Pons (tissue), 1 donor: ENCODE measurements at regions not wholly inside any gene's neighbourhood (a gene's known extent, or its start where the extent isn't known, plus 50 kb on each side); places are given as distances from the start of the nearest gene placed in this dataset.
A peak's percentile ranks its signal among the peaks of the same experiment; 100 is the strongest.
"Not testable (repeated sequence)": the region's sequence is repeated elsewhere in the genome, so short reads cannot be mapped to it uniquely, and the experiment has no call there.

Experiments
- DNase-seq: peaks from one replicate; pipeline ENCODE4 v3.0.0-alpha.2; 2016; ENCODE audit warnings: low spot score

DNA sequence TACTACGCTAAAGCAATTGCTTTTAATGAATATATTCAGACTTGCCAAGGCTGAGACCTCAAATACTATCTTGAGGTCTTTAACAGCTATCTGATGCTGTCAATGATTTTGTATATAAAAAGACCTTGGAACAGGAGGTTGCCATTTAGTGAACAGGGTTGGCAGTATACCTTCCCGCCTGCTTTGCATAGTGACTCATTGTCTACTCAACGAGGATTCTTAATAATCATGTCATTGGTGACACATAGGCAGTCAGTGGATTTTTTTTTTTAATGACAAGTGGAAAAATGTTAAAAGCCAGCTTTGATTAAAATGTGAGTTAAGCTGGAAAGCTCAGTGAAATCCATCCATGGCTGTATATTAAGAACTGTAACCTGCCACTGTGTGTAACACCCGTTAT lies 164.0 kb downstream of the ASMT start:
- DNase-seq, result no peak

DNA sequence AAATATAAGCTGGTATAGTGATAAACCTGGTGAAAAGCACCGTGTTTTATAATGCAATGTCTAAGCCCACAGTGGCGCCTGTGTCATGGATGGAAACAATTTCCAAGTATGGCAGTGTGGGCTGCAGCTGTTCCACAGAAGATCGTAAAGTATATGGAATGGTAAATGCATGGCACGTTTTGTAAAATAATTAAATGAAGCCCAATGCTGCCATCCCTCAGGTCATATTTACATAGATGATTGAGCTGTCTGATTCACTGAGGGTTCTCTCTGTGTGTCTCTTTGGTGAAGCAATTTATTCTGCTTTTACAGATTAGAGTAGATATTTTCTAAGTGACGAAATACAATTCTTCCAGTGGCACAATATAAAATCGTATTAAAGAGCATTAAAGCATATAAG lies 164.8 kb downstream of the ASMT start:
- DNase-seq, result no peak

DNA sequence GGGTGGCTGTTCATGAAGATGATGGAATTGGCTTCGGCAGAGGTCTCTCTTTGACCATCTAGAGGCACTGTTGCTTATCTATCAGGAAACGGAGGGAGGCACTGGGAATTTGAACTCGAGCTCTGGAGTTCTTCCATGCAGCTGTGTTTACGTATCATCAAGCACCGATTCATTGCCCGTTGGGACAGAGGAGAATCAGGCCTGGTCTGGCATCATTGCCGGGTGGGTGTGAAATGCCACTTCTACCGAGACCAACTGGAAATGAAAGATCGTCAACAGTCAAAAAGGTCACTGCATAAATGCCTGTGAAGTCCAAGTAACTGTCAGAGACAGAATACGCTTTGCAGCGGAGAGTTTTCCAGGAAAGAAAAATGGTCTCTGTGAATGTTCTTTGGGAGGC lies 166.9 kb downstream of the ASMT start:
- peak; percentile 12 for DNase-seq

DNA sequence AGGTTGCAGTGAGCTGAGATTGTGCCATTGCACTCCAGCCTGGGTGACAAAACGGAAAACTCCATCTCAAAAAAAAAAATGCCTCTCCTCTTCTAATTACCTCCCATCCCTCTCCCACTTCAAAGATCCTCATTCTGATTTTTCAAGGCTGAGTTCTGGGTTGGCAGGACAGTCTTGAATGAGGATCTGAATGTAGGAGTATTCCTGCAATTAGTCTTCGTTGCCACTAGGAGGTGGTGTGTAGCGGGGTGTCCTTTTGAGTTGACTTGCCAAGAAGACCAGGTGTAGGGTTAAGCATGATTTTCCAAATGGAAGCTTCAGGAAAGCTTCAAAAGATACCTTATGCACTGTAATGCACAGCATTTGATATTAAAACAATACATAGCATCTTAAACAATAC lies 169.9 kb downstream of the ASMT start:
- DNase-seq, result no peak

DNA sequence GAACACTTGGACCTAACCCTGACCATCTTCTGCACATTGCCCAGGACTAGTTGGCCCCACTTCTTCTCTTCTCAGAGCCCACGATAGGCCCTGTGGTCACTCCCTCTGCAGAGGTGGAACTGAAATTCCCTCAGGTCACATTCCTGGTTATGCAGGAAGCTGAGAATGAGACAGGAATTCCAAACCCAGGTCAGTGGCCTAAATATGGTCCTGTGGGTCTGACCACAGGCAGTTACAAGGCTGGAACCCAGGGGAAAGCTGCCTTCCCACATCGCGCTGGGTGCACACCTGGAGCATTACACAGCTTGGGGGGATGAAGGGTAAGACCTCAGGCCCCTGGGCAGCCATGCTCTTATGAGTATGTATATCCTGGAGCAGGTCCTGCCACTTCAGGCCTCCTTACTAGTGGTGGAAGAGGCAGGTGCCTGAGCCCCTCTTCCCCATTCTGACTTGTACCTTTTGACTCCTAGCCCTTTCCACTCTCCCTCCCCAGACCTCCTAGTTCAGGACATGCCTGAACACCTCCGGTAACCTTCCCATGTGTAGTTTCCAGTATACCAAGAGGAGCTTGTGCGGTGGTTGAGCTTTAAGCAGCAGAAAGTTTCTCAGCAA lies 173.5 kb downstream of the ASMT start:
- no peak for DNase-seq

DNA sequence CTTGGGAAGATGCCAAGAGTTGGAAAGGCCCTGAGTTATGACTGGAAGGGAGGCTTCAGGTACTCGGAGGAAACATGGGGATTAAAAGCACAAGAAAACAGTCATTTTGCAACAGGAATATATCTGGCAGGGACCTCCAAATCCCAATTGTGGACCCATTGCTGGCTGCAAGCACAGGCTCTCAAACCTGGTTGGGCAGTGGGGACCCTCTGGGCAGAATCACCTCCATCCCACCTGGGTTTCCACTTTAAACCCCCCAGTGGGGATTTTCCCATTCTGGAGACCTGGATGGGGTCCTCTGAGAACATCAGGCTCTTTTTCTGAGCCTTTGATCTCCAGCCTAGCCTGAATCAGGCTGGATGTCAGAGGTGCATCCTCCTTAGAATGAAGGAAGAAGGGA lies 177.8 kb downstream of the ASMT start:
- DNase-seq, result no peak

DNA sequence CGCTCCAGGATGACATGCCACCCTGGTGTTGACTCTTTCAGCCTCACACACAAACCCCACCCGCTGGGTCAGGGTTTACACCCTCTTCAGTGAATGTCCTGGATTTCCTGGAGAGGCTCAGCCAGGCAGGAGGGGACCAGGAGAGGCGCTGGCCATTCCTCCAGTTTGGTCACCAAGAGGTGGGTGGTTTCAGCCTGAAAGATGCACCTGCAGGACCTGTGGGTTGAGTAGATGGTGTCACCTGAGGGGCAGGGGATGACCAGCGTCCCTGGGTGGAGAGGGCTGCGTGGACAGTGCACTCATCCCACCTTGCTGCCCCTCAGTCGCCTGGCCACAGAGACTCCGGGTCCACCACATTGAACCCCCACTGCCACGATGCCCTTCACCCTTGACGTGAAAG lies 179.7 kb downstream of the ASMT start:
- no peak for DNase-seq

DNA sequence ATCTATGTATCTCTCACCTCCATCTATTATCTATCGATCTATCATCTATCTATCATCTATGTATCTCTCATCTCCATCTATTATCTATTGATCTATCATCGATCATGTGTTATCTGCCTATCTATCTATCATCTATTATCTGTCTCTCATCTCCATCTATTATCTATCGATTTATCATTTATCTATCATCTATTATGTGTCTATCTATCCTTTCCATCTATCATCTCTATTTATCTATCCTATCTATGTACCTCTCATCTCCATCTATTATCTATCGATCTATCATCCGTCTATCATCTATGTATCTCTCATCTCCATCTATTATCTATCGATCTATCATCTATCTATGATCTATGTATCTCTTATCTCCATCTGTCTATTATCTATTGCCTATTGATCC lies 188.1 kb downstream of the ASMT start:
- DNase-seq, result no peak

DNA sequence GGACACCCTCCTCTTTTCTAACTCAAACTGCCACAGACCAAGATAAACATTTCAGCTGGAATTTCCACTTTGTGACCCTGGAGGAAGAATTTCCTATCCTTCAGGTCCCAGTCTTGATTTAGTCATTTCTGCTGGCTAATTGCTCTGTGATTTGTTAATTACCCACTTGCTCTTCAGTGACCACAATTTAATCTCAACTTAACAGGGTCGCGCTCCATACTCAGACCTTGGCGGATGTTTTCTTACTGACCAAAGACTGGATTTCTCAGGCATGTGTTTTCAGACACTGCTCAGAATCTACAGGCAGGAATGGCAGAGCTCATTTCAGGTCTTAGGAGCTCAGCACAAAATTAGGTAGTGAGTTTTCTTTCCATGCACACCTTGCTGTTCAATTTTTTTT lies 188.9 kb downstream of the ASMT start:
- no peak for DNase-seq

DNA sequence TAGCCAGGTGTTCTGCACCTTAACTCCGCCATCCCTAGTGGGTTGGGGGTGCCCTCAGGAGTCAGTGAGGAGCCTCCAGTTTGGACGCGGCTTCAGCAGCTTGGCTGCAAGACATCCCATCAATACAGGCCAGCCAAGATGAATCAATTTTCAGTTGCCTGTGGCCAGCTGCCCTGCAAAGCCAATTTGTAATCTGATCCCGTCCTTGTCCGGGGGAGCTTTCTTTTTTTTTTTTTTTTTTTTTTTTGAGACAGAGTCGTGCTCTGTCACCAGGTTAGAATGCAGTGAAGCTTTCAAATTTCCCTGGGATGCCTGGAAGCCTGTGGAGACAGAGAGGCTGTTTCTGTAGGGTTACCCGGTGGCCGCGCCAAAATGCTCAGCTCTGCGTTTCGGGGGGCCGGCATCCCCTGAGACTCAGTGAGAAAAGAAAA lies 192.5 kb downstream of the ASMT start:
- DNase-seq, result peak; percentile 6

DNA sequence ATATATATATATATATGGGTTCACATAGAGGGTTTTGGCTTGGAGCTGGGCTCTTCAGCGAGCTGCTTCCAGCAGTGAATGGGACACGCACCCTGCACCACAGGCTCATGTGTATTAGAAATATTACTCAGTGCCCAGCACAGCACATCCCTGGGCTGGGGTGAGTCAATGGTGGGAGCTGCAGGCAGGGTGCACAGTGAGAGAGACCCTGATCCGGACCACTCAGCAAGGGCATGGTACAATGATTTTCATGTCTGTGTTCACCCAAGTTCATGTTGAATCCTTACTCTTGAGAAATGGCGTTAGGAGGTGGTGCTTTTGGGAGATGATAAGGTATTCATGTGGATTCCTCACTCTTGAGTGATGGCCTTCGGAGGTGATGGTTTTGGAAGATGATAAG lies 194.7 kb downstream of the ASMT start:
- no peak for DNase-seq

DNA sequence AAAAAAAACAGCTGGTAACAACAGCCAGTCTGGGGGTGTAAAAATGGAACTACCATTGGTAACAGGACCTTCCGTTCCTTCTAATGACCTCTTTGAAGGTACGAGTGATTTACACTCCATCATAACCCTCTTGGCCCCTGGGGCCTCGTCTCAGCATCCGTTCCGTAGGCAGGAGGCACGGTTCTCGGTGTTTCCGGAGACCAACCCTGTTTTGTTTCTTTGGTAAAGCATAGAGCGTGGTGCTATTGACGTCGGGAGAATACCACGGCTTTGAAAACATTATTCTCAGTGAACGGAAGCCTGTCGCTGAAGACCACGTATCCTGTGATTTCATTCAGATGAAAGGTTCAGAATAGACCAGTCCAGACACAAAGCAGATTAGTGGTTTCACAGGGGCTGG lies 198.9 kb downstream of the ASMT start:
- DNase-seq, result no peak

DNA sequence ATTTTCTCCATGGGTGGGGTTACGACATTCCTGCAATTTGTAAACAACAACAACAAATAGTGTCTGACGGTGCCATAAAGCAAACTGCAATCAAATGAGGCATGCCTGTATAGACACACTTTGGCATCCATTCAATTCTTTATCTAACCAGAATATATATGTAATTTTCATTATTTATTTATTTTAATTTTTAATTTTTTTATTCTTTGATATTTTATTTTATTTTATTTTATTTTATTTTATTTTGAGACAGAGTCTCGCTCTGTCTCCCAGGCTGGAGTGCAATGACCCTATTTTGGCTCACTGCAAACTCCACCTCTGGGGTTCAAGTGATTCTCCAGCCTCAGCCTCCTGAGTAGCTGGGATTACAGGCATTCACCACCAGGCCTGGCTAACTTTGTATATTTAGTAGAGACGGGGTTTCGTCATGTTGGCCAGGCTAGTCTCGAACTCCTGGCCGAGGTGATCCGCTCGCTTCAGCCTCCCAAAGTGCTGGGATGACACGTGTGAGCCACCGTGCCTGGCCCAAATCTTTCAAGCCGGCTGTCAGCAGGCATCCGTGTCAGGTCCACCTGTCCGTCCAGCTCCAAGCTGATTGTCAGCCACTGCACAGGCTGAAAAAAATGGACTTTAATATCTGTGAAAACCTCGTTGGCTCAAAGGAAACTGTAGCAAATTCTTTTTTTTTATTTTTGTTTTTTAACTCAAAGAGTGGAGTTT lies 200.8 kb downstream of the ASMT start:
- no peak for DNase-seq

DNA sequence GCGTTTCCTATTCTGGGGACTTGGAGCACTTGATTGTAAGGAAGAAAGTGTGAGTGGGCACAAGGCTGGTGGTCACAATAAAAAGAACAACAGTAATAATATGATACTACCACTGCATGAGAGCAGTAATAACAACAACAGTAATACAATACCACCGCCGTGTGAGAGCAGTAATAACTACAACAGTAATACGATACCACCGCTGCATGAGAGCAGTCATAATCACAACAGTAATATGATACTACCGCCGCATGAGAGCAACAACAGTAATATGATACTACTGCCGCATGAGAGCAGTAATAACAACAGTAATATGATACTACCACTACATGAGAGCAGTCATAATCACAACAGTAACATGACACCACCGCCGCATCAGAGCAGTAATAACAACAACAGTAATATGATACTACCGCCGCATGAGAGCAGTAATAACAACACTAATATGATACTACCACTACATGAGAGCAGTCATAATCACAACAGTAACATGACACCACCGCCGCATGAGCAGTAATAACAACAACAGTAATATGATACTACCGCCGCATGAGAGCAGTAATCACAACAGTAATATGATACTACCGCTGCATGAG lies 201.6 kb downstream of the ASMT start:
- not testable (repeated sequence) for DNase-seq

DNA sequence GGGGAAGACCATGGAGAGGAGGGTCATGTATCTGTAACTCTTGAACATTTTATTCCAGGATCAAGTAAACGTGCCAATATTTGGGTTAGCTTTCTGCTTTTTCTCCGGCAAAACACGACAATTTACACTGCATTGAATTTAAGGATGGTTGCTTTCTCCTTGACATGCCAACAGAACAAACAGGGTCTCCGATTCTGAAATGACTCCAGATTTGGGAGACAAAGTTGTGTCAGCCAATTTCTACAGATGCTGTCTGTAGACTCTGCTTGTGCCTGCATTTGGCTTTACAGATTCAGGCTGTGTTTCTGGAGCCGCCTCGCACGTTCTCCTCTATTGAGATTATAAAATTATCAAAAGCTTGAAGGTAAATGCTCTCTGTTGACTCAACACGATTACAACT lies 207.0 kb downstream of the ASMT start:
- no peak for DNase-seq

DNA sequence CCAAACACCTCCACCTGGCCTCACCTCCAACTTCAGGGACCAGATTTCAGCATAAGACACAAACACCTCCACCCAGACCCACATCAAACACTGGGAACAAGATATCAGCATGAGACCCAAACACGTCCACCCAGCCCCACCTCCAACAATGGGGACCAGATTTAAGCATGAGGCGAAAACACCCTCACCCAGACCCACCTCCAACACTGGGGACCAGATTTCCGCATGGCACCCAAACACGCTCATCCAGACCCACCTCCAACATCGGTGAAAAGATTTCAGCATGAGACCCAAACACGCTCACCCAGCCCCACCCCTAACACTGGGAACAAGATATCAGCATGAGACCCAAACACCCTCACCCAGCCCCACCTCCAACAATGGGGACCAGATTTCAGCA lies 210.0 kb downstream of the ASMT start:
- no peak for DNase-seq

DNA sequence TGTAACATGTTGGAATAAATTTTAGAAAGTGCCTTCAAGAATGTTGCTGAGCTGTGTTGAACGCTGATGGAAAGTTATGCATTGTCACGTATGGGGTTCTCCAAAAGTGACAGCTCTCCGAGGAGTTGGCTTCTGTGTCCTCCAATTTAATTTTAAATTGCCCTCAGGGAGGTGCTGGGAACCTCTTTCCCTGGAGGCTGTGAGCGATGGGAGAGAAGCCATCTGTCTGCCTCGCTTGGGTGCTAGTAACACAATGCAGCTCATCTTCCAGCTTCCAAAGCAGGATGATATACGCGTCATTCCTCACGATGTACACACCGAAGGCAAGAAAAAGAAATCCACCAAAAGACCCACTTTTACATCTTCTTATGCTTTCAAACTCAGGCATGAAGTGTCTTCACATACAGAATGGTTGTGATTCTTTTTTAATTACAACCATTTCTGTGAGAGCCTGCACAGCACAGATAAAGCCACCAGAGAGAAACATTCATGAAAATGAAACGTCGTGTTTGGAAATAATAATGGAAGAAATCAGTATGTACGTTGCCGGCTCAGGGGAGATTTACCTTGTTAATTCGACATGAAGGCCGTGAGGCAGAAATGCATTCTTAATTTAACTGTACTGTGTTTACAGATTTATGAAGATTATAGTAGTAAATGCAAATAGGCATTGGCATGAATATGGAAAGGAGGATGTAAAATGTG lies 218.9 kb downstream of the ASMT start:
- DNase-seq, result no peak

DNA sequence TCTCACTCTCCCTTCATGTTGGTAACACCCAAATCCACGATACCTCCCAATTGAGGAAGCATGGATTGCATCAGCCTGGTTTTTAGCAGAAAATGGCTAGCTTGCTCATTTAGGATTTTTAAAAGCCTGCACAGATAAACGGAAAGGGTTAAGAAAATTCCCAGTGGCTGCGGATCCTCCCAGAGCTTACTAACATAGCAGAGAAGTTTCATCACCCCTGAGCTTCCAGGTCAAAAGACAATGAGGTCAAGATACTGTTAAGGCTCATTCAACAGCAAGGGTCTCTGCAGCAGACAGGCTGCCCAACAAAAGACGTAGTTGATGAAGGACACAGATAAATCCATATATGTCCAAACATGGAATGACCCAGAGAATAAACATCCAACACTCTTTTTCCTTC lies 220.2 kb downstream of the ASMT start:
- DNase-seq, result no peak

DNA sequence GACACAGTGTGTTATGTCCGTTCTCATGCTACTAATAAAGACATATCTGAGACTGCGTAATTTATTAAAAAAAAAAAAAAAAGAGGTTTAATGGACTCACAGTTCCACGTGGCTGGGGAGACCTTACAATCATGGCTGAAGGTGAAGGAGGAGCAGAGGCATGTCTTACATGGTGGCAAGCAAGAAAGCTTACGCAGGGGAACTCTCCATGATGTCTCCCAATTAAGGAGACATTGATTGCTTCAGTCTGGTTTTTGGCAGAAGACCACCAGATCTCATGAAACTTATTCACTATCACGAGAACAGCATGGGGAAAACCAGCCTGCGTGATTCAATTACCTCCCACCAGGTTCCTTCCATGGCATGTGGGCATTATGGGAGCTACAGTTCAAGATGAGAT lies 221.8 kb downstream of the ASMT start:
- DNase-seq, result no peak

DNA sequence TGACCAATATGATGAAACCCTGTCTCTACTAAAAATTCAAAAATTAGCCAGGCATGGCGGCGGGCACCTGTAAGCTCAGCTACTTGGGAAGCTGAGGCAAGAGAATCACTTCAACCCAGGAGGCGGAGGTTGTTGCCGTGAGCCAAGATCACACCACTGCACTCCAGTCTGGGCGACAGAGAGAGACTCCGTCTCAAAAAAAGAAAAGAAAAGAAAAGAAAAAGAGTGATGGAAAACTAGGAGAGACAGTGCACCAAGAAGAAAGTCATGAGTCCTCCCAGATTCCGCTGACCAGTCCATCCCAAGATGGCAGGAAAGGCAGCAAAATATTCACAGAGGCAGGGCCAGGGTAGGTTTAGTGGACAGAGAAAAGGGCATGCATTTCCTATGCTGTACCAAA lies 226.9 kb downstream of the ASMT start:
- DNase-seq, result no peak

DNA sequence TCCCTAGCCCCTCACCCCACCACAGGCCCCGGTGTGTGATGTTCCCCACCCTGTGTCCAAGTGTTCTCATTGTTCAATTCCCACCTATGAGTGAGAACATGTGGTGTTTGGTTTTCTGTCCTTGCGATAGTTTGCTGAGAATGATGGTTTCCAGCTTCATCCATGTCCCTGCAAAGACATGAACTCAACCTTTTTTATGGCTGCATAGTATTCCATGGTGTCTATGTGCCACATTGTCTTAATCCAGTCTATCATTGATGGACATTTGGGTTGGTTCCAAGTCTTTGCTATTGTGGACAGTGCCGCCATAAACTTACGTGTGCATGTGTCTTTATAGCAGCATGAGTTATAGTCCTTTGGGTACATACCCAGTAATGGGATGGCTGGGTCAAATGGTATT lies 232.1 kb downstream of the ASMT start:
- not testable (repeated sequence) for DNase-seq

DNA sequence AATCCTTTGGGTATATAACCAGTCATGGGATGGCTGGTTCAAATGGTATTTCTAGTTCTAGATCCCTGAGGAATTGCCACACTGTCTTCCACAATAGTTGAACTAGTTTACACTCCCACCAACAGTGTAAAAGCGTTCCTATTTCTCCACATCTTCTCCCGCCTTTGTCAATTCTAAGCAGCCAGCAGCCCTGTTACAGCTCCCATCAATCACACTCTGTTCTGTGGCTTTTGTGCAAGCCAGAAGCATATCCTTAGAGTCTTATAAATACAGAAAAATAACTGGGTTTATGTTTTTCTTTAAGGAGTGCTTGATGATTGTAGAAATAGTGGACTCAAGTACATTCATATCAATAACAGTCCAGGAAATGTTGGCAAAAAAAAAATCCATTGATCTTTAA lies 232.9 kb downstream of the ASMT start:
- DNase-seq, result not testable (repeated sequence)

DNA sequence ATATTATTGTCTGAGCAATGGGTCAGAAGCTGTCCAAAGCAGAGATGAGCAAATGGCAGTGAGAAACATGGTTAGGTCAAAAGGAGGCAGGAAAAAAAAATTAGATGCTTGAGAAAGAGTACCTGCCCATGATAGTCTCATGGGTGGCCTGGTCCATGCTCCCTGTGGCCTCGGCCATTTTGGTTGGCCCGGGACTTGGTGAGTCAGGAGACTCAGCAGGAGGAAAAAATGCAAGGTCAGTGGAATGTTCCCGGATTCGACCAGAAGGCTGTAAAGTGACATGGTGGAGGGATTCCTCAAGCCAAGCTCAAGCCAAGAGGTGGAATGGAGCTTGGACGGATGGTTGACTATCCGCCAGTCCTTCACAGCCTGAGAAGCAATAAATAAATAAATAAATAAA lies 236.7 kb downstream of the ASMT start:
- DNase-seq, result no peak
